ENCODE measurements at regions not wholly inside any gene's neighbourhood (a gene's known extent, or its start where the extent isn't known, plus 50 kb on each side); places are given as distances from the start of the nearest gene placed in this dataset.

- DNase-seq: peak in 1 of 2 experiments; percentile 0
These were observed 772.8 kb upstream of the TSPY4 start for GRCh38 chrY:8564421-8564820.

- DNase-seq: no peak
These were observed 771.1 kb upstream of the TSPY4 start for GRCh38 chrY:8566198-8566597.

GRCh38 chrY:8570384-8570783 is 766.9 kb upstream of the TSPY4 start:
- no peak for DNase-seq

GRCh38 chrY:8572916-8573315 is 764.3 kb upstream of the TSPY4 start:
- DNase-seq: no peak

DNA sequence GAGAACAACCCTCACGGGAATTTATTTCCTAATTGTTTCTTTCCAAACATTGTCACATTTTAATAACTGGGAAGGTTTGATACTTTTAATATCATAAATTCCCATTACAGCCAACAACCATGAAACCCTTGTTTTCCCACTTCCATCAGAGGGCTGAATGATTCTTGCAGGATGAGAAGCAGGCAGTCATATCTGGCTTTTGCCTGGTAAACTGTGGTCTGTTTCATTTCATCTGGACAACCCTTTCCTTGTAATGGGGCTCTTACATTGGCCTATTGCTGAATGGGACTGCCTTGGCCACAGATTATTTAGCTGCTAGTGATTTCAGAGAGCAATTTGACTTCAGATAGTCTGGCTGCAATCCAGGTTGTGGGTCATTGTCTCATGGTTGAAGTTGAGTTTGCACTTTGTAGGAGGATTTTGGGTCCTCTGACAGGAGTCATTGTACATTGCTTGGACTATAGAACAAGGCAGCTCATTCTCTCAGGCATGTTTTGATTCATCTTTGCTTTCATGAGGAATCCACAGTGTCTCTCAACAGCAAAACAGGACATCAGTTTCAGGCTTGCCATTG is 754.9 kb upstream of the TSPY4 start:
- DNase-seq: no peak

DNA sequence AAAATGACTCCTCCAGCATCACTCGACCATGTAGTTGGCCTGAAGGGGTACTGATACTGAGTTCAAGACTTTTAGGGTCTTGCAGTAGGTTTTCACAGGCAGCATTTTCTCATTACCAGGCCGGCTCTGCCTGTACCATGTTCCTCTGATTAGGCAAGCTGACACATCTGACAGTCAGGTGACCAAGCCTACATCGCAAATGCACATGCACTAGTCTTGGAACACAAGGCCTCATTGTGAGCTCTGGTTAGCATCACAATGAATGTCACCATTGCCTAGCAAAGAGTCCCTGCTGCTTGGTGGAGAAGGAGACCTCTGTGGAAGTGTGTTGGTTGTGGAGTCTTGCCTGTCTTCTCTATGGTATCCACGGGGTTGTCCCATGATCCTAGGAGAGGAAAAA is 754.1 kb upstream of the TSPY4 start:
- no peak for DNase-seq

- DNase-seq: no peak
These were observed 746.6 kb upstream of the TSPY4 start for GRCh38 chrY:8590641-8591040.

- no peak for DNase-seq
These were observed 745.3 kb upstream of the TSPY4 start for GRCh38 chrY:8591821-8592516.

DNA sequence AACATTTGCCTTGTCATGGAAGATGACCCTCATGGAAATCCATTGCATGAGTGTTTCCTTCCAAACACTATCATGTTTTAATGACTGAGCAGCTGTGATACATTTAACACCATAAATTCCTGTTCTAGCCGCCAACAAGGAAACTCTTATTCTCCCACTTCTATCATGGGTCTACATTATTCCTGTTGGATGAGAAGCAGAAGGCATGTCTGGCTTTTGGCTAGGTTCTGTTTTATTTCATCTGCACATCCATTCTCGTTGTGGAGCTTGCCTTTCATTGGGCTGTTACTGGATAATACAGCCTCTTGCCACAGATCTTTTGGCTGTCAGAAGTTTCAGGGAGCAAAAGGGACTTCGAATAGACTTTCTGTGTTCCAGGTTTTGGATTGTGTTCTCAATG is 742.6 kb upstream of the TSPY4 start:
- no peak for DNase-seq

GRCh38 chrY:8599141-8599540 is 738.1 kb upstream of the TSPY4 start:
- no peak for DNase-seq

DNA sequence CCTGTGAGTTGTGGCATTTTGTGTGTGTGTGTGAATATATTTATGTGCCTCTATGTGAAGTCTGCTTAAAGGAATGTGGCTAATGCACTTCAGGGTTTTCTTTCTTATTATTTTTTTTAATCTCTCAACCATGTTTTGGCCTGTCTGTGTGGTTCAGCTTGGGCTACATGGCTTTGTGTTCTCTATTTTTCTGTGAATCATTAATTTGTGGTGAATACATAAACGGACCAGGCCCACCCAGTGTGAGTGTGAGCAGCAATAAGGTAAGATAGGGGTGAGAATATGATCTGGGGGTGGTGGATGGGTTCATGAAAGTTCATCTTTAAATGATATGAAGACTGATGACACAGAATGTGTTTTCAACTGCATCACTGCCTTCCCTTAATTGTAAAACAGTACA is 726.6 kb upstream of the TSPY4 start:
- no peak for DNase-seq

DNA sequence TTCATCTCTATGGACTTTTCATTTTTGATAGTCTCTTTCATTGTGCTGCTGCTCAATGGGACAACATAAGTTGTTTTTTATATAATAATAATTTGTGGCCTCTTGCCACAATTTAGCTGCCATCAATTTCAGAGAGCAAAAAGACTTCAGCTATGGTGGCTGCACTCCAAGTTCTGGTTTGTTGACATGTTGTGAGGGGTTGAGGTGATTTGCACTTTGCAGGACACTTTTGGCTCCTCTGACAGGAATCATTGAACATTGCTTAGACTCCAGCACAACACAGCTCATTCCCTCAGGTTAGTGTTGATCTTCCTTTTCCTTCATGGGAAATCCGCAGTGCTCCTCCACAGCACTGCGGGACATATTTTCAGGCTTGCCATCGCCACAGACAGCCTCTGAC is 725.4 kb upstream of the TSPY4 start:
- no peak for DNase-seq

DNA sequence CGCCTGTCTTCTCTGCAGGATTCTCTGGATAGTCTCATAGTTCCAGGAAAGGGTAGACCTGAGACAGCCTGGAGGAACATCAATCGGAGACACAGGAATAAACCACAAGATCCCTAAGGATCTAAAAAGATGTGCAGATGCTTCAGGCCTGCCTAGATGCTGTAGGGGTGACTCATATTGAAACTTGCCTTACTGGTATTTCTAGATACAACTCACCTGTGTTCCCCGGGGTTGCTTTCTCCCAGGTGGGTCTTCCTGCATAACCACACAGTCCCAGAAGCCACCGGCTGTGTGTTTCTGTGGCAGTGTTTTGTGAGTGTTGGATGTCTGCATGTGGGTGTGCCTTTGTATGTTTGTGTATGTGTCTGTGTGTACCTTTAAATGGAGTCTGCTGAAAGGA is 719.0 kb upstream of the TSPY4 start:
- no peak for DNase-seq

DNA sequence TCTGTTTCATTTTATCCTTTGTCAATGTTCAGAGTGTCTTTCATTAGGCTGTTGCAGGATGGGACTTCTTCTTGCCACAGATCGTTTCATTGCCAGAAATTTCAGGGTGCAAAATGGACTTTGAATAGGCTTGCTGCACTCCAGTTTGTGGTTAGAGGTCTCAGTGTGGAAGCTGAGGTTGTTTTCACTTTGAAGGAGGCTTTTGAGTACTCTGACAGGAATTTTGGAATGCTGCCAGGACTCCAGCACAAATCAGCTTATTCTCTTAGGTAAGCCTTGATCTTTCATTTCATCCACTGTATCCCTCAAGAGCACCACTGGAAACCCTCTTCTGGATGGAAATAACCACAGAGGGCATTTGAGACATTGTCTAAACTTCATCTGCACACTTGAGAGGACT is 715.1 kb upstream of the TSPY4 start:
- DNase-seq: peak in 1 of 2 experiments; percentile 0

DNA sequence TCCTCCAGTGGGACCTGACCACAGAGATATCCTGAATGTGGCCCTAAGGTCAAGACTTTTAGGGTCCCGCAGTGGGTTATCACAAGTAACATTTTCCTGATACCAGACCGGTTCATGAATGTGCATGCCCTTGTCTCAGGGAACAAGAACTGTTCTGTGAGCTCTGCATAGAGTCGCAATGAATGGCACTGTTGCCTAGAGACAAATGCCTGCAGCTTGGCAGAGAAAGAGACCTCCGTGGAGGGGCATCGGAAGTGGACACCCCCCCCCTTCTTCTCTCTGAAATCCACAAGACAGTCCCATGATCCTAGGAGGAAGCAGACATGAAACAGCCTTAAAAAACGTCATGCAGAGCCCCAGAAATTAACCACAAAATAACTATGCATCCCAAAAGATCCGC is 714.4 kb upstream of the TSPY4 start:
- no peak for DNase-seq

- no peak for DNase-seq
These were observed 707.6 kb upstream of the TSPY4 start for GRCh38 chrY:8629636-8630035.

GRCh38 chrY:8638111-8638510 is 699.2 kb upstream of the TSPY4 start:
- DNase-seq: no peak

GRCh38 chrY:8644926-8645325 is 692.3 kb upstream of the TSPY4 start:
- no peak for DNase-seq

- DNase-seq: no peak
These were observed 684.8 kb upstream of the TSPY4 start for GRCh38 chrY:8652445-8652844.

DNA sequence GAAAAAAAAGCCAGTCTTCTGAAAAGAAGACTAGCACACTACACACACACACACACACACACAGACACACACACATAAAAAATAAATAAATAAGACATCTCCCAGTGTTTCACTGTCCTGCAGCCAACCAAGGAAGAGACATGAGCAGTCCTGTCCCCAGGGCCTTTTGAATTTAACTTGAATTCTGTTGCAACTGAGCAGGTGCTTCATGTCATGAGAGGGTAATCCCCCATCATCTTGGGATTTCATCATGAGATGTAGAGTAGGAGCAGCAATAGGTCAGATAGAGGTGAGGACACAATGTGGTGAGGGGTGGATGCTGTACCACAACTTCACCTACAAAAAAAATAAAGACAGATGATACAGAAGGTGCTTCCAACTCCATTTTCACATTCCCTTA is 682.2 kb upstream of the TSPY4 start:
- DNase-seq: no peak

- no peak for DNase-seq
These were observed 681.2 kb upstream of the TSPY4 start for GRCh38 chrY:8656101-8656500.

- no peak for DNase-seq
These were observed 680.7 kb upstream of the TSPY4 start for GRCh38 chrY:8656515-8656914.

DNA sequence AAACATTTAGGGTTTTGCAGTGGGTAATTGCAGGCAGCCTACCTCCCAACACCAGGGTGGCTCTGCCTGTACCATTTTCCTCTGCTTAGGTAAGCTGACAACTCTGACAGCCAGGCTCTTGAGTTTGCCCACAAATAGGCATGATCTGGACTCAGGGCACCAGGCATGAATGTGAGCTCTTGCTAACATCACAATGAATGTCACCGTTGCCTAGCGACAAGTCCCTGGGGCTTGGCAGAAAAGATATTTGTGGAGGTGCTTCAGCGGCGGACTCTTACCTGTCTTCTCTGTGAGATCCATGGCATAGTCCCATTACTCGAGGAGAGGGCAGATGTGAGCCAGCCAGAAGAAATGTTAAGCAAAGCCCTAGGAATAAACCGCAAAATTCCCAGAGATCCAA is 677.5 kb upstream of the TSPY4 start:
- no peak for DNase-seq

DNA sequence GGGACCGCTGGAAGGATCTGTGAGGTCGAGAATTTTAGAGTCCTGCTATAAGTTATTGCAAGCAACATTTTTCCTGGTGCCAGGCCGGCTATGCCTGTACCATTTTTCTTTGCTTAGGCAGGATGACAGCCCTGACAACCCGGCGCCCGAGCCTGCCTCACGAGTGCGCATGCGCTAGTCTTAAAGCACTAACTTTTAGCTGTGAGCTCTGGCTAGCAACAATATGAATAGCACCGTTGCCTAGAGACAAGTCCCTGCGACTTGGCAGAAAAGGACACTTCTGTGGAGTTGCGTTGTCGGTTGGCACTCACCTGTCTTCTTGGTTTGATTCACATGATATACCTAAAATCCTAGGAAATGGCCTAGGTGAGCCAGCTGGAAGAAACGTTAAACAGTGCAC is 663.4 kb upstream of the TSPY4 start:
- DNase-seq: no peak

DNA sequence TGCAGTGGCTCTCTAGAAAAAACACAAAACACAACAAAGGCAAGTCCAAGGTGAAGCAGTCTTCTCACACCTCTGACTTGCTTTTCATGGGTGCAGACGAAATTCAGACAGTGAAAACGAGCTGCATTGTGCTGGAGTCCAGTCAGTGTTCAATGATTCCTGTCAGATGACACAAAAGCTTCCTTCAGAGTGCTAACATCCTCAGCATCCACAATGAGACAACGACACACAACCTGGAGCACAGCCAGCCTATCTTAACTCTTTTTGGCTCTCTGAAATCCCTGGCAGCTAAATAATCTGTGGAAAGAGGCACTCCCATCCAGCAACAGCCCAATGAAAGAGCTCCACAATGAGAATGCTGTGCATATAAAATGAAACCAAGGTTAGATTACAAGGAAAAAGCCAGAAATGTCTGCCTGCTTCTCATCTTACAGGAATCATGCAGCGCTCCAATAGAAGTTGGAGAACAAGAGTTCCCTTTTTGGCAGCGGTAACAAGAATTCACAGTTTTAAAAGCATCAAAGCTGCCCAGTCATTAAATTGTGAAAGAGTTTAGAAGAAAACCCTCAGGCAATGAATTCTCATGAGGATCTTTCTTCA is 659.8 kb upstream of the TSPY4 start:
- no peak for DNase-seq

Measured in NCI-H446 (cell line).